ENCODE measurements at regions not wholly inside any gene's neighbourhood (a gene's known extent, or its start where the extent isn't known, plus 50 kb on each side); places are given as distances from the start of the nearest gene placed in this dataset.
A peak's percentile ranks its signal among the peaks of the same experiment; 100 is the strongest.
"Not testable (repeated sequence)": the region's sequence is repeated elsewhere in the genome, so short reads cannot be mapped to it uniquely, and the experiment has no call there.

- not testable (repeated sequence) for H3K4me1 ChIP-seq (replicated peaks); DNase-seq (ENCODE audit: low read depth in 1 of 2, low spot score in 2 of 2); H3K9me3 ChIP-seq (replicated peaks); H3K27ac ChIP-seq; H3K4me3 ChIP-seq; H3K36me3 ChIP-seq; H3K27me3 ChIP-seq (replicated peaks)
Measured at GRCh38 chr1:242973341-242973740, 281.7 kb downstream of the CEP170 start.

GRCh38 chr1:242966892-242967291, 288.2 kb downstream of the CEP170 start:
- no peak overlapping the region for H3K4me3 ChIP-seq
- no peaks in the 10 kb centered on the region for H3K9me3 ChIP-seq (replicated peaks)
- no peaks in the 10 kb centered on the region for H3K27me3 ChIP-seq (replicated peaks)
- no peak for DNase-seq (ENCODE audit: low read depth in 1 of 2, low spot score in 2 of 2)
- no peak overlapping the region for H3K27ac ChIP-seq
- H3K36me3 ChIP-seq, result no peaks in the 10 kb centered on the region
- no peaks in the 10 kb centered on the region for H3K4me1 ChIP-seq (replicated peaks)

GRCh38 chr1:242959397-242959796, 295.7 kb downstream of the CEP170 start:
- H3K4me1 ChIP-seq (replicated peaks); H3K9me3 ChIP-seq (replicated peaks); H3K4me3 ChIP-seq; DNase-seq (ENCODE audit: low read depth in 1 of 2, low spot score in 2 of 2); H3K36me3 ChIP-seq; H3K27ac ChIP-seq; H3K27me3 ChIP-seq (replicated peaks): not testable (repeated sequence)

GRCh38 chr1:242954945-242955344, 300.1 kb downstream of the CEP170 start:
- H3K4me1 ChIP-seq (replicated peaks); H3K4me3 ChIP-seq; H3K36me3 ChIP-seq; H3K27ac ChIP-seq; DNase-seq (ENCODE audit: low read depth in 1 of 2, low spot score in 2 of 2); H3K27me3 ChIP-seq (replicated peaks); H3K9me3 ChIP-seq (replicated peaks): not testable (repeated sequence)

- no peak for DNase-seq (ENCODE audit: low read depth in 1 of 2, low spot score in 2 of 2)
Measured at GRCh38 chr1:242946206-242946605, 308.9 kb downstream of the CEP170 start.

GRCh38 chr1:242936725-242937124, 318.4 kb downstream of the CEP170 start:
- peak; percentile 7 to 51 for DNase-seq (ENCODE audit: low read depth in 1 of 2, low spot score in 2 of 2)

More at GRCh38 chr1:242946206-242946605, 308.9 kb downstream of the CEP170 start:
- Histone ChIP-seq H3K27me3 (replicated peaks) (no peaks in the 10 kb centered on the region), H3K27ac (no peak overlapping the region), H3K9me3 (replicated peaks) (no peaks in the 10 kb centered on the region), H3K36me3 (no peaks in the 10 kb centered on the region), H3K4me3 (no peak overlapping the region), H3K4me1 (replicated peaks) (no peaks in the 10 kb centered on the region)

GRCh38 chr1:242924717-242925116, 330.4 kb downstream of the CEP170 start:
- not testable (repeated sequence) for H3K4me1 ChIP-seq (replicated peaks); H3K27me3 ChIP-seq (replicated peaks); H3K9me3 ChIP-seq (replicated peaks); H3K36me3 ChIP-seq; H3K27ac ChIP-seq; DNase-seq (ENCODE audit: low read depth in 1 of 2, low spot score in 2 of 2); H3K4me3 ChIP-seq

More at GRCh38 chr1:242936725-242937124, 318.4 kb downstream of the CEP170 start:
- H3K4me1 ChIP-seq (replicated peaks); H3K9me3 ChIP-seq (replicated peaks); H3K36me3 ChIP-seq; H3K4me3 ChIP-seq; H3K27me3 ChIP-seq (replicated peaks); H3K27ac ChIP-seq: not testable (repeated sequence)

GRCh38 chr1:242923603-242924002, 331.5 kb downstream of the CEP170 start:
- not testable (repeated sequence) for H3K36me3 ChIP-seq; H3K4me1 ChIP-seq (replicated peaks); H3K27me3 ChIP-seq (replicated peaks); DNase-seq (ENCODE audit: low read depth in 1 of 2, low spot score in 2 of 2); H3K27ac ChIP-seq; H3K4me3 ChIP-seq; H3K9me3 ChIP-seq (replicated peaks)

GRCh38 chr1:242914729-242915128, 340.4 kb downstream of the CEP170 start:
- not testable (repeated sequence) for H3K27me3 ChIP-seq (replicated peaks); H3K27ac ChIP-seq; H3K4me1 ChIP-seq (replicated peaks); H3K9me3 ChIP-seq (replicated peaks); DNase-seq (ENCODE audit: low read depth in 1 of 2, low spot score in 2 of 2); H3K36me3 ChIP-seq; H3K4me3 ChIP-seq

GRCh38 chr1:242912855-242913254, 342.2 kb downstream of the CEP170 start:
- H3K36me3 ChIP-seq; H3K4me3 ChIP-seq; H3K27ac ChIP-seq; DNase-seq (ENCODE audit: low read depth in 1 of 2, low spot score in 2 of 2); H3K9me3 ChIP-seq (replicated peaks); H3K27me3 ChIP-seq (replicated peaks); H3K4me1 ChIP-seq (replicated peaks): not testable (repeated sequence)

- DNase-seq (ENCODE audit: low read depth in 1 of 2, low spot score in 2 of 2); H3K9me3 ChIP-seq (replicated peaks); H3K27ac ChIP-seq; H3K4me1 ChIP-seq (replicated peaks); H3K36me3 ChIP-seq; H3K4me3 ChIP-seq; H3K27me3 ChIP-seq (replicated peaks): not testable (repeated sequence)
Measured at GRCh38 chr1:242900558-242900957, 354.5 kb downstream of the CEP170 start.

- no peak overlapping the region for H3K4me3 ChIP-seq
- no peaks in the 10 kb centered on the region for H3K36me3 ChIP-seq
- H3K4me1 ChIP-seq (replicated peaks), result no peaks in the 10 kb centered on the region
- H3K27ac ChIP-seq, result no peak overlapping the region
- no peaks in the 10 kb centered on the region for H3K27me3 ChIP-seq (replicated peaks)
- H3K9me3 ChIP-seq (replicated peaks), result no peaks in the 10 kb centered on the region
- no peak for DNase-seq (ENCODE audit: low read depth in 1 of 2, low spot score in 2 of 2)
Measured at GRCh38 chr1:242890192-242890741, 364.8 kb downstream of the CEP170 start.

- H3K27ac ChIP-seq, result no peak overlapping the region
- H3K4me3 ChIP-seq, result no peak overlapping the region
- DNase-seq (ENCODE audit: low read depth in 1 of 2, low spot score in 2 of 2), result no peak
- no peaks in the 10 kb centered on the region for H3K4me1 ChIP-seq (replicated peaks)
- no peaks in the 10 kb centered on the region for H3K36me3 ChIP-seq
- no peaks in the 10 kb centered on the region for H3K9me3 ChIP-seq (replicated peaks)
- no peaks in the 10 kb centered on the region for H3K27me3 ChIP-seq (replicated peaks)
Measured at GRCh38 chr1:242886137-242886536, 361.6 kb upstream of the PLD5 start.

- not testable (repeated sequence) for H3K4me1 ChIP-seq (replicated peaks); H3K9me3 ChIP-seq (replicated peaks); H3K27me3 ChIP-seq (replicated peaks); H3K27ac ChIP-seq; H3K4me3 ChIP-seq; H3K36me3 ChIP-seq; DNase-seq (ENCODE audit: low read depth in 1 of 2, low spot score in 2 of 2)
Measured at GRCh38 chr1:242880022-242880421, 355.5 kb upstream of the PLD5 start.

- Histone ChIP-seq H3K27me3 (replicated peaks) (no peaks in the 10 kb centered on the region), H3K27ac (no peak overlapping the region), H3K36me3 (no peaks in the 10 kb centered on the region), H3K4me3 (no peak overlapping the region), H3K4me1 (replicated peaks) (peaks cover 5% of the 10 kb centered on the region), H3K9me3 (replicated peaks) (no peaks in the 10 kb centered on the region)
- DNase-seq (ENCODE audit: low read depth in 1 of 2, low spot score in 2 of 2), result no peak
Measured at GRCh38 chr1:242877743-242878142, 353.2 kb upstream of the PLD5 start.
